GM18873 (cell line): ENCODE measurements at regions not wholly inside any gene's neighbourhood (a gene's known extent, or its start where the extent isn't known, plus 50 kb on each side); places are given as distances from the start of the nearest gene placed in this dataset.

Experiments used
- ATAC-seq: cut with Tn5 transposase; IDR thresholded peaks from one replicate; pipeline ENCODE4 v1.9.1; 2021; ENCODE audit warnings: mild to moderate bottlenecking, moderate library complexity, moderate number of reproducible peaks; ENCODE audit not compliant: unreplicated experiment, low FRiP score

- no peak for ATAC-seq
These were observed 93.7 kb upstream of the PLET1 start for GRCh38 chr11:112354364-112354763.

GRCh38 chr11:112355726-112356125 lies 95.1 kb upstream of the PLET1 start:
- no peak for ATAC-seq

- ATAC-seq, result no peak
These were observed 96.8 kb upstream of the PLET1 start for GRCh38 chr11:112357488-112357887.

- ATAC-seq, result no peak
These were observed 100.7 kb upstream of the PLET1 start for GRCh38 chr11:112361396-112361795.

GRCh38 chr11:112363527-112363926 lies 102.9 kb upstream of the PLET1 start:
- no peak for ATAC-seq

GRCh38 chr11:112364962-112365481 lies 104.4 kb upstream of the PLET1 start:
- no peak for ATAC-seq

- no peak for ATAC-seq
These were observed 105.4 kb upstream of the PLET1 start for GRCh38 chr11:112366012-112366411.

- no peak for ATAC-seq
These were observed 106.1 kb upstream of the PLET1 start for GRCh38 chr11:112366777-112367176.

GRCh38 chr11:112367461-112367860 lies 106.8 kb upstream of the PLET1 start:
- no peak for ATAC-seq

GRCh38 chr11:112367895-112368294 lies 107.2 kb upstream of the PLET1 start:
- ATAC-seq, result no peak

- ATAC-seq, result no peak
These were observed 107.7 kb upstream of the PLET1 start for GRCh38 chr11:112368381-112368780.

GRCh38 chr11:112369374-112369773 lies 108.7 kb upstream of the PLET1 start:
- no peak for ATAC-seq

GRCh38 chr11:112369916-112370315 lies 109.3 kb upstream of the PLET1 start:
- ATAC-seq, result no peak

- ATAC-seq, result no peak
These were observed 114.0 kb upstream of the PLET1 start for GRCh38 chr11:112374486-112375140.

GRCh38 chr11:112377946-112378345 lies 117.3 kb upstream of the PLET1 start:
- ATAC-seq, result no peak

- ATAC-seq, result no peak
These were observed 119.8 kb upstream of the PLET1 start for GRCh38 chr11:112380464-112380863.

- ATAC-seq, result no peak
These were observed 120.9 kb upstream of the PLET1 start for GRCh38 chr11:112381578-112381977.

GRCh38 chr11:112382561-112382960 lies 121.9 kb upstream of the PLET1 start:
- no peak for ATAC-seq

GRCh38 chr11:112388496-112388895 lies 127.8 kb upstream of the PLET1 start:
- no peak for ATAC-seq

GRCh38 chr11:112391086-112391485 lies 130.4 kb upstream of the PLET1 start:
- no peak for ATAC-seq

- no peak for ATAC-seq
These were observed 132.2 kb upstream of the PLET1 start for GRCh38 chr11:112392904-112393303.

GRCh38 chr11:112394304-112394703 lies 133.6 kb upstream of the PLET1 start:
- no peak for ATAC-seq

GRCh38 chr11:112396076-112396475 lies 135.4 kb upstream of the PLET1 start:
- no peak for ATAC-seq
